ENCODE measurements at regions not wholly inside any gene's neighbourhood (a gene's known extent, or its start where the extent isn't known, plus 50 kb on each side); places are given as distances from the start of the nearest gene placed in this dataset.

- Histone ChIP-seq H3K27ac (ENCODE audit: low read depth, low read length, poor library complexity, severe bottlenecking) (no peak overlapping the region), H3F3A (ENCODE audit: insufficient read depth, low read length) (no peaks in the 10 kb centered on the region), H3K9me3 (ENCODE audit: low read length) (no peaks in the 10 kb centered on the region), H2AFZ (ENCODE audit: low read length) (no peak overlapping the region), H3K9ac (ENCODE audit: low read length) (no peak overlapping the region), H3K27me3 (ENCODE audit: insufficient read depth, low read length) (no peaks in the 10 kb centered on the region), H3K36me3 (ENCODE audit: insufficient read depth, low read length) (no peaks in the 10 kb centered on the region), H3K4me1 (ENCODE audit: insufficient read depth, low read length, severe bottlenecking) (no peaks in the 10 kb centered on the region), H3K4me3 (ENCODE audit: low read depth, low read length, poor library complexity, severe bottlenecking) (no peak overlapping the region), H4K20me1 (ENCODE audit: insufficient read depth, low read length) (no peaks in the 10 kb centered on the region), H3K9me2 (ENCODE audit: low read depth, low read length) (no peaks in the 10 kb centered on the region), H3K4me2 (ENCODE audit: low read length) (no peak overlapping the region), H3K79me2 (ENCODE audit: insufficient read depth, low read length) (no peaks in the 10 kb centered on the region)
- no peak for TF ChIP-seq EZH2 (IDR thresholded peaks at IDR 0.05; ENCODE audit: borderline replicate concordance, low read length)
Observed at GRCh38 chr12:68479896-68480291, 130.8 kb upstream of the RAP1B start.

- Histone ChIP-seq H3K27ac (ENCODE audit: low read depth, low read length, poor library complexity, severe bottlenecking) (no peak overlapping the region), H3K9ac (ENCODE audit: low read length) (no peak overlapping the region), H3K4me2 (ENCODE audit: low read length) (no peak overlapping the region), H3K36me3 (ENCODE audit: insufficient read depth, low read length) (no peaks in the 10 kb centered on the region), H2AFZ (ENCODE audit: low read length) (no peak overlapping the region), H4K20me1 (ENCODE audit: insufficient read depth, low read length) (no peaks in the 10 kb centered on the region), H3K4me3 (ENCODE audit: low read depth, low read length, poor library complexity, severe bottlenecking) (no peak overlapping the region), H3F3A (ENCODE audit: insufficient read depth, low read length) (no peaks in the 10 kb centered on the region), H3K9me2 (ENCODE audit: low read depth, low read length) (no peaks in the 10 kb centered on the region), H3K27me3 (ENCODE audit: insufficient read depth, low read length) (no peaks in the 10 kb centered on the region), H3K79me2 (ENCODE audit: insufficient read depth, low read length) (no peaks in the 10 kb centered on the region), H3K4me1 (ENCODE audit: insufficient read depth, low read length, severe bottlenecking) (no peaks in the 10 kb centered on the region), H3K9me3 (ENCODE audit: low read length) (no peaks in the 10 kb centered on the region)
- no peak for TF ChIP-seq EZH2 (IDR thresholded peaks at IDR 0.05; ENCODE audit: borderline replicate concordance, low read length)
- no peak for TF ChIP-seq CTCF (IDR thresholded peaks at IDR 0.05; ENCODE audit: low read length)
Observed at GRCh38 chr12:68480526-68480925, 130.2 kb upstream of the RAP1B start.

GRCh38 chr12:68481181-68481941, 129.3 kb upstream of the RAP1B start:
- Histone ChIP-seq H3K27me3 (ENCODE audit: insufficient read depth, low read length) (no peaks in the 10 kb centered on the region), H3K4me1 (ENCODE audit: insufficient read depth, low read length, severe bottlenecking) (no peaks in the 10 kb centered on the region), H3K9me3 (ENCODE audit: low read length) (no peaks in the 10 kb centered on the region), H4K20me1 (ENCODE audit: insufficient read depth, low read length) (no peaks in the 10 kb centered on the region), H3K9me2 (ENCODE audit: low read depth, low read length) (no peaks in the 10 kb centered on the region), H3K27ac (ENCODE audit: low read depth, low read length, poor library complexity, severe bottlenecking) (no peak overlapping the region), H3K9ac (ENCODE audit: low read length) (no peak overlapping the region), H3K4me2 (ENCODE audit: low read length) (no peak overlapping the region), H3K36me3 (ENCODE audit: insufficient read depth, low read length) (no peaks in the 10 kb centered on the region), H2AFZ (ENCODE audit: low read length) (no peak overlapping the region), H3K4me3 (ENCODE audit: low read depth, low read length, poor library complexity, severe bottlenecking) (no peak overlapping the region), H3F3A (ENCODE audit: insufficient read depth, low read length) (no peaks in the 10 kb centered on the region), H3K79me2 (ENCODE audit: insufficient read depth, low read length) (no peaks in the 10 kb centered on the region)
- TF ChIP-seq CTCF (IDR thresholded peaks at IDR 0.05; ENCODE audit: low read length) (no peak), EZH2 (IDR thresholded peaks at IDR 0.05; ENCODE audit: borderline replicate concordance, low read length) (no peak)

- H4K20me1 ChIP-seq (ENCODE audit: insufficient read depth, low read length) = no peaks in the 10 kb centered on the region
- no peaks in the 10 kb centered on the region for H3K79me2 ChIP-seq (ENCODE audit: insufficient read depth, low read length)
- no peak overlapping the region for H3K9ac ChIP-seq (ENCODE audit: low read length)
- H3K36me3 ChIP-seq (ENCODE audit: insufficient read depth, low read length) = no peaks in the 10 kb centered on the region
- H3K9me2 ChIP-seq (ENCODE audit: low read depth, low read length) = no peaks in the 10 kb centered on the region
- no peaks in the 10 kb centered on the region for H3K27me3 ChIP-seq (ENCODE audit: insufficient read depth, low read length)
- no peaks in the 10 kb centered on the region for H3K4me1 ChIP-seq (ENCODE audit: insufficient read depth, low read length, severe bottlenecking)
- H3K9me3 ChIP-seq (ENCODE audit: low read length) = no peaks in the 10 kb centered on the region
- H3F3A ChIP-seq (ENCODE audit: insufficient read depth, low read length) = no peaks in the 10 kb centered on the region
- no peak overlapping the region for H3K4me3 ChIP-seq (ENCODE audit: low read depth, low read length, poor library complexity, severe bottlenecking)
- no peak overlapping the region for H3K27ac ChIP-seq (ENCODE audit: low read depth, low read length, poor library complexity, severe bottlenecking)
- no peak overlapping the region for H2AFZ ChIP-seq (ENCODE audit: low read length)
- no peak overlapping the region for H3K4me2 ChIP-seq (ENCODE audit: low read length)
- TF ChIP-seq CTCF (IDR thresholded peaks at IDR 0.05; ENCODE audit: low read length) (no peak), EZH2 (IDR thresholded peaks at IDR 0.05; ENCODE audit: borderline replicate concordance, low read length) (no peak)
Observed at GRCh38 chr12:68482014-68482413, 128.7 kb upstream of the RAP1B start.
